GM12878 (cell line): ENCODE measurements at regions not wholly inside any gene's neighbourhood (a gene's known extent, or its start where the extent isn't known, plus 50 kb on each side); places are given as distances from the start of the nearest gene placed in this dataset.

ENCODE experiments used
- BACH1 ChIP-seq: fragments of 450-650 bp; IDR thresholded peaks from 2 replicates; pipeline ENCODE4 v1.6.1; 2017; ENCODE audit warnings: mild to moderate bottlenecking, borderline replicate concordance
- CHD2 ChIP-seq: IDR thresholded peaks from 2 replicates; pipeline ENCODE4 v1.6.1; 2011; ENCODE audit warnings: low read depth, low read length, improper control_type of control experiment, borderline replicate concordance
- CHD4 ChIP-seq: fragments of 200-600 bp; sonication (generic); IDR thresholded peaks from 2 replicates; pipeline ENCODE4 v1.6.1; 2016; ENCODE audit warnings: mild to moderate bottlenecking
- CREM ChIP-seq: IDR thresholded peaks from 2 replicates; pipeline ENCODE4 v1.6.1; 2014; ENCODE audit warnings: antibody characterized with exemption, low read depth
- HDAC6 ChIP-seq: fragments of 200-600 bp; sonication (generic); IDR thresholded peaks from one replicate; pipeline ENCODE4 v1.8.0; 2017; ENCODE audit warnings: antibody characterized with exemption; ENCODE audit not compliant: unreplicated experiment
- IKZF1 ChIP-seq: fragments of 450-650 bp; conservative IDR thresholded peaks from 2 replicates; pipeline ENCODE4 v1.6.1; 2017; ENCODE audit warnings: antibody characterized with exemption, mild to moderate bottlenecking
- MYB ChIP-seq: fragments of 150-350 bp; IDR thresholded peaks from 2 replicates; pipeline ENCODE4 v1.6.1; 2014; ENCODE audit warnings: mild to moderate bottlenecking, low read depth, low read length, borderline replicate concordance
- NBN ChIP-seq: fragments of 450-650 bp; IDR thresholded peaks from 2 replicates; pipeline ENCODE4 v1.6.1; 2016
- NFXL1 ChIP-seq: fragments of 450-650 bp; IDR thresholded peaks from 2 replicates; pipeline ENCODE4 v1.6.1; 2017; ENCODE audit warnings: antibody characterized with exemption, mild to moderate bottlenecking, borderline replicate concordance
- RELA ChIP-seq: fragments of 450-650 bp; IDR thresholded peaks from 2 replicates; pipeline ENCODE4 v1.8.0; 2014; ENCODE audit warnings: borderline replicate concordance; ENCODE audit not compliant: partially characterized antibody
- SMC3 ChIP-seq: IDR thresholded peaks from 2 replicates; pipeline ENCODE4 v1.6.1; 2011; ENCODE audit warnings: low read length, improper control_type of control experiment, borderline replicate concordance
- TAF1 ChIP-seq: IDR thresholded peaks from 2 replicates; pipeline ENCODE4 v1.6.1; 2011; ENCODE audit warnings: mild to moderate bottlenecking, low read depth, low read length, borderline replicate concordance
- TARDBP ChIP-seq: IDR thresholded peaks from 2 replicates; pipeline ENCODE4 v1.6.1; 2016; ENCODE audit warnings: borderline replicate concordance
- YY1 ChIP-seq: IDR thresholded peaks from 2 replicates; pipeline ENCODE4 v1.6.1; 2011; ENCODE audit warnings: low read depth, mild to moderate bottlenecking, low read length
- TF ChIP-seq, protein P1 (sequence below): IDR thresholded peaks from 2 replicates; pipeline ENCODE4 v1.6.1; 2012; ENCODE audit warnings: low read depth, low read length, improper control_type of control experiment
- TF ChIP-seq, protein P2 (sequence below): fragments of 450-650 bp; IDR thresholded peaks from 2 replicates; pipeline ENCODE4 v1.6.1; 2017; ENCODE audit warnings: low read depth, mild to moderate bottlenecking, moderate library complexity
- TF ChIP-seq, protein P3 (sequence below), 3 experiments: IDR thresholded peaks in 2 of 3; conservative IDR thresholded peaks in 1 of 3; 2 replicates each; pipeline ENCODE4 v1.5.1; 2011; ENCODE audit warnings: low read depth in 3 of 3, low read length in 3 of 3, mild to moderate bottlenecking in 3 of 3, control low read depth in 2 of 3, moderate library complexity in 2 of 3, inconsistent platforms in 1 of 3, mixed read lengths in 1 of 3; ENCODE audit not compliant: control insufficient read depth in 2 of 3, insufficient read depth in 1 of 3; ENCODE audit errors: extremely low read depth in 1 of 3
- TF ChIP-seq, protein P4 (sequence below): fragments of 450-650 bp; IDR thresholded peaks from 2 replicates; pipeline ENCODE4 v1.6.1; 2016; ENCODE audit warnings: mild to moderate bottlenecking
- TF ChIP-seq, protein P5 (sequence below): IDR thresholded peaks from 2 replicates; pipeline ENCODE4 v1.6.1; 2012; ENCODE audit warnings: low read depth, low read length, improper control_type of control experiment
- TF ChIP-seq, protein P6 (sequence below): fragments of 450-650 bp; IDR thresholded peaks from 2 replicates; pipeline ENCODE4 v1.6.1; 2018; ENCODE audit warnings: mild to moderate bottlenecking, low read depth, moderate library complexity; ENCODE audit not compliant: partially characterized antibody
- TF ChIP-seq, protein P7 (sequence below): fragments of 450-650 bp; IDR thresholded peaks from 2 replicates; pipeline ENCODE4 v1.6.1; 2017; ENCODE audit warnings: borderline replicate concordance

DNA sequence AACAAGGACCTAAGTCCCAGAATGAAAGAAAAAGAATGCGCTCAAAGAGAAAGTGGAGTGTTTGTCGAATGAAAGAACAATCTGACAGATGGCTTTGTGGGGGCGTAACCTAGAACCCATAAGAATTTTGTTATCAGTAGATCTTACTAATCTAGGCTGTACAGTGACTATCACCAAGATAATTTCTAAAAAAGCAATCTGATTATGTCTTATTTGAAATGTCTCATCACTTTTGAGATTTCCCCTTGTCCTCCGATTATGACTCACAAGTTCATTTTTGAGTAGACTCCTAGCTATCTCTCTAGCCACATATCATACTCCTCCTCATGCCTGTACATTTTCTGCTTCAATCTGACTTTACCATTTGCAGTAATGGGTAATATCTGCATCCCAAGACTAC lies 135.6 kb upstream of the SMARCA2 start (continued):
- TF ChIP-seq, protein P1, sequence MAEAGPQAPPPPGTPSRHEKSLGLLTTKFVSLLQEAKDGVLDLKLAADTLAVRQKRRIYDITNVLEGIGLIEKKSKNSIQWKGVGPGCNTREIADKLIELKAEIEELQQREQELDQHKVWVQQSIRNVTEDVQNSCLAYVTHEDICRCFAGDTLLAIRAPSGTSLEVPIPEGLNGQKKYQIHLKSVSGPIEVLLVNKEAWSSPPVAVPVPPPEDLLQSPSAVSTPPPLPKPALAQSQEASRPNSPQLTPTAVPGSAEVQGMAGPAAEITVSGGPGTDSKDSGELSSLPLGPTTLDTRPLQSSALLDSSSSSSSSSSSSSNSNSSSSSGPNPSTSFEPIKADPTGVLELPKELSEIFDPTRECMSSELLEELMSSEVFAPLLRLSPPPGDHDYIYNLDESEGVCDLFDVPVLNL: no peak
- TF ChIP-seq CREM: peak; percentile 88
- no peak for TF ChIP-seq CHD4
- TF ChIP-seq, protein P2, sequence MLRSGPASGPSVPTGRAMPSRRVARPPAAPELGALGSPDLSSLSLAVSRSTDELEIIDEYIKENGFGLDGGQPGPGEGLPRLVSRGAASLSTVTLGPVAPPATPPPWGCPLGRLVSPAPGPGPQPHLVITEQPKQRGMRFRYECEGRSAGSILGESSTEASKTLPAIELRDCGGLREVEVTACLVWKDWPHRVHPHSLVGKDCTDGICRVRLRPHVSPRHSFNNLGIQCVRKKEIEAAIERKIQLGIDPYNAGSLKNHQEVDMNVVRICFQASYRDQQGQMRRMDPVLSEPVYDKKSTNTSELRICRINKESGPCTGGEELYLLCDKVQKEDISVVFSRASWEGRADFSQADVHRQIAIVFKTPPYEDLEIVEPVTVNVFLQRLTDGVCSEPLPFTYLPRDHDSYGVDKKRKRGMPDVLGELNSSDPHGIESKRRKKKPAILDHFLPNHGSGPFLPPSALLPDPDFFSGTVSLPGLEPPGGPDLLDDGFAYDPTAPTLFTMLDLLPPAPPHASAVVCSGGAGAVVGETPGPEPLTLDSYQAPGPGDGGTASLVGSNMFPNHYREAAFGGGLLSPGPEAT: peak; percentile 7
- no peak for TF ChIP-seq YY1
- TF ChIP-seq, protein P3, sequence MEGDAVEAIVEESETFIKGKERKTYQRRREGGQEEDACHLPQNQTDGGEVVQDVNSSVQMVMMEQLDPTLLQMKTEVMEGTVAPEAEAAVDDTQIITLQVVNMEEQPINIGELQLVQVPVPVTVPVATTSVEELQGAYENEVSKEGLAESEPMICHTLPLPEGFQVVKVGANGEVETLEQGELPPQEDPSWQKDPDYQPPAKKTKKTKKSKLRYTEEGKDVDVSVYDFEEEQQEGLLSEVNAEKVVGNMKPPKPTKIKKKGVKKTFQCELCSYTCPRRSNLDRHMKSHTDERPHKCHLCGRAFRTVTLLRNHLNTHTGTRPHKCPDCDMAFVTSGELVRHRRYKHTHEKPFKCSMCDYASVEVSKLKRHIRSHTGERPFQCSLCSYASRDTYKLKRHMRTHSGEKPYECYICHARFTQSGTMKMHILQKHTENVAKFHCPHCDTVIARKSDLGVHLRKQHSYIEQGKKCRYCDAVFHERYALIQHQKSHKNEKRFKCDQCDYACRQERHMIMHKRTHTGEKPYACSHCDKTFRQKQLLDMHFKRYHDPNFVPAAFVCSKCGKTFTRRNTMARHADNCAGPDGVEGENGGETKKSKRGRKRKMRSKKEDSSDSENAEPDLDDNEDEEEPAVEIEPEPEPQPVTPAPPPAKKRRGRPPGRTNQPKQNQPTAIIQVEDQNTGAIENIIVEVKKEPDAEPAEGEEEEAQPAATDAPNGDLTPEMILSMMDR (IDR thresholded peaks at IDR 0.05 in 2 of 3, conservative IDR thresholded peaks at IDR 0.05 in 1 of 3; ENCODE audit: control insufficient read depth in 2 of 3, extremely low read depth in 1 of 3, insufficient read depth in 1 of 3, low read depth in 3 of 3, low read length in 3 of 3): no peak
- TF ChIP-seq NBN: no peak
- peak; percentile 21; the same call in 1 of the 2 replicates for TF ChIP-seq CHD2
- TF ChIP-seq HDAC6: no peak
- TF ChIP-seq, protein P4, sequence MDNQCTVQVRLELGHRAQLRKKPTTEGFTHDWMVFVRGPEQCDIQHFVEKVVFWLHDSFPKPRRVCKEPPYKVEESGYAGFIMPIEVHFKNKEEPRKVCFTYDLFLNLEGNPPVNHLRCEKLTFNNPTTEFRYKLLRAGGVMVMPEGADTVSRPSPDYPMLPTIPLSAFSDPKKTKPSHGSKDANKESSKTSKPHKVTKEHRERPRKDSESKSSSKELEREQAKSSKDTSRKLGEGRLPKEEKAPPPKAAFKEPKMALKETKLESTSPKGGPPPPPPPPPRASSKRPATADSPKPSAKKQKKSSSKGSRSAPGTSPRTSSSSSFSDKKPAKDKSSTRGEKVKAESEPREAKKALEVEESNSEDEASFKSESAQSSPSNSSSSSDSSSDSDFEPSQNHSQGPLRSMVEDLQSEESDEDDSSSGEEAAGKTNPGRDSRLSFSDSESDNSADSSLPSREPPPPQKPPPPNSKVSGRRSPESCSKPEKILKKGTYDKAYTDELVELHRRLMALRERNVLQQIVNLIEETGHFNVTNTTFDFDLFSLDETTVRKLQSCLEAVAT: no peak
- no peak; the same call in 1 of the 2 replicates for TF ChIP-seq SMC3
- TF ChIP-seq NFXL1: no peak
- TF ChIP-seq TAF1: 0 out of 2 replicates have a peak, but pooled peaks have one; percentile 34
- peak; percentile 92 for TF ChIP-seq RELA
- TF ChIP-seq MYB: no peak
- TF ChIP-seq, protein P5, sequence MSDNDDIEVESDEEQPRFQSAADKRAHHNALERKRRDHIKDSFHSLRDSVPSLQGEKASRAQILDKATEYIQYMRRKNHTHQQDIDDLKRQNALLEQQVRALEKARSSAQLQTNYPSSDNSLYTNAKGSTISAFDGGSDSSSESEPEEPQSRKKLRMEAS: no peak
- TF ChIP-seq, protein P6, sequence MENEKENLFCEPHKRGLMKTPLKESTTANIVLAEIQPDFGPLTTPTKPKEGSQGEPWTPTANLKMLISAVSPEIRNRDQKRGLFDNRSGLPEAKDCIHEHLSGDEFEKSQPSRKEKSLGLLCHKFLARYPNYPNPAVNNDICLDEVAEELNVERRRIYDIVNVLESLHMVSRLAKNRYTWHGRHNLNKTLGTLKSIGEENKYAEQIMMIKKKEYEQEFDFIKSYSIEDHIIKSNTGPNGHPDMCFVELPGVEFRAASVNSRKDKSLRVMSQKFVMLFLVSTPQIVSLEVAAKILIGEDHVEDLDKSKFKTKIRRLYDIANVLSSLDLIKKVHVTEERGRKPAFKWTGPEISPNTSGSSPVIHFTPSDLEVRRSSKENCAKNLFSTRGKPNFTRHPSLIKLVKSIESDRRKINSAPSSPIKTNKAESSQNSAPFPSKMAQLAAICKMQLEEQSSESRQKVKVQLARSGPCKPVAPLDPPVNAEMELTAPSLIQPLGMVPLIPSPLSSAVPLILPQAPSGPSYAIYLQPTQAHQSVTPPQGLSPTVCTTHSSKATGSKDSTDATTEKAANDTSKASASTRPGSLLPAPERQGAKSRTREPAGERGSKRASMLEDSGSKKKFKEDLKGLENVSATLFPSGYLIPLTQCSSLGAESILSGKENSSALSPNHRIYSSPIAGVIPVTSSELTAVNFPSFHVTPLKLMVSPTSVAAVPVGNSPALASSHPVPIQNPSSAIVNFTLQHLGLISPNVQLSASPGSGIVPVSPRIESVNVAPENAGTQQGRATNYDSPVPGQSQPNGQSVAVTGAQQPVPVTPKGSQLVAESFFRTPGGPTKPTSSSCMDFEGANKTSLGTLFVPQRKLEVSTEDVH: no peak
- TF ChIP-seq BACH1: peak; percentile 88; the same call in 1 of the 2 replicates
- no peak for TF ChIP-seq TARDBP
- TF ChIP-seq, protein P7, sequence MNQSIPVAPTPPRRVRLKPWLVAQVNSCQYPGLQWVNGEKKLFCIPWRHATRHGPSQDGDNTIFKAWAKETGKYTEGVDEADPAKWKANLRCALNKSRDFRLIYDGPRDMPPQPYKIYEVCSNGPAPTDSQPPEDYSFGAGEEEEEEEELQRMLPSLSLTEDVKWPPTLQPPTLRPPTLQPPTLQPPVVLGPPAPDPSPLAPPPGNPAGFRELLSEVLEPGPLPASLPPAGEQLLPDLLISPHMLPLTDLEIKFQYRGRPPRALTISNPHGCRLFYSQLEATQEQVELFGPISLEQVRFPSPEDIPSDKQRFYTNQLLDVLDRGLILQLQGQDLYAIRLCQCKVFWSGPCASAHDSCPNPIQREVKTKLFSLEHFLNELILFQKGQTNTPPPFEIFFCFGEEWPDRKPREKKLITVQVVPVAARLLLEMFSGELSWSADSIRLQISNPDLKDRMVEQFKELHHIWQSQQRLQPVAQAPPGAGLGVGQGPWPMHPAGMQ: no peak
- TF ChIP-seq IKZF1: no peak
